Spleen (tissue), 11 donors: ENCODE measurements at regions not wholly inside any gene's neighbourhood (a gene's known extent, or its start where the extent isn't known, plus 50 kb on each side); places are given as distances from the start of the nearest gene placed in this dataset.

Experiments used
- DNase-seq: peaks from one replicate; pipeline ENCODE4 v3.0.0-alpha.2; 2020
- H3K27ac ChIP-seq, 8 donors: fragments of 200-600 bp; sonication (generic) in 7 of 8; 1 replicate in 4 of 8; 2 replicates in 4 of 8; pipeline versions ENCODE4 v1.5.0 to v1.8.0; 2016 to 2021; ENCODE audit warnings: inconsistent platforms in 4 of 8, mild to moderate bottlenecking in 4 of 8, moderate library complexity in 1 of 8
- H3K27me3 ChIP-seq, 7 donors: fragments of 200-600 bp; sonication (generic) in 6 of 7; replicated peaks in 1 of 7; 1 replicate in 4 of 7; 2 replicates in 3 of 7; pipeline versions ENCODE4 v1.5.0 to v1.8.0; 2016 to 2021; ENCODE audit warnings: inconsistent platforms in 3 of 7, mild to moderate bottlenecking in 1 of 7
- H3K36me3 ChIP-seq, 6 donors: fragments of 200-600 bp; sonication (generic) in 5 of 6; 1 replicate in 4 of 6; 2 replicates in 2 of 6; pipeline versions ENCODE4 v1.5.0 to v1.8.0; 2016 to 2021; ENCODE audit warnings: inconsistent platforms in 2 of 6
- H3K4me1 ChIP-seq, 6 donors: fragments of 200-600 bp; sonication (generic) in 5 of 6; 1 replicate in 3 of 6; 2 replicates in 3 of 6; pipeline versions ENCODE4 v1.5.0 to v1.8.0; 2016 to 2021; ENCODE audit warnings: inconsistent platforms in 3 of 6
- H3K4me3 ChIP-seq, 8 donors: fragments of 200-600 bp; sonication (generic) in 7 of 8; 1 replicate in 4 of 8; 2 replicates in 4 of 8; pipeline versions ENCODE4 v1.5.0 to v1.8.0; 2016 to 2021; ENCODE audit warnings: inconsistent platforms in 4 of 8, mild to moderate bottlenecking in 4 of 8, moderate library complexity in 2 of 8
- H3K9me3 ChIP-seq, 8 donors: fragments of 200-600 bp; sonication (generic) in 7 of 8; 1 replicate in 4 of 8; 2 replicates in 4 of 8; pipeline versions ENCODE4 v1.5.0 to v1.8.0; 2016 to 2021; ENCODE audit warnings: inconsistent platforms in 4 of 8
- CTCF ChIP-seq, 11 experiments: fragments of 200-600 bp in 7 of 11; fragments of 450-650 bp in 4 of 11; sonication (generic) in 4 of 11; IDR thresholded peaks in 8 of 11; conservative IDR thresholded peaks in 3 of 11; 1 replicate in 7 of 11; 2 replicates in 4 of 11; pipeline versions ENCODE4 v1.4.0 to v1.8.0; 2016 to 2021; ENCODE audit warnings: antibody characterized with exemption in 11 of 11, inconsistent platforms in 4 of 11, mild to moderate bottlenecking in 1 of 11
- POLR2A ChIP-seq, 3 donors: fragments of 450-650 bp; IDR thresholded peaks; one replicate each; pipeline ENCODE4 v1.5.1; 2017; ENCODE audit warnings: antibody characterized with exemption in 3 of 3, mild to moderate bottlenecking in 1 of 3
- POLR2AphosphoS5 ChIP-seq, 3 donors: sonication (generic); formaldehyde crosslinking; IDR thresholded peaks; one replicate each; pipeline ENCODE4 v1.5.1; 2017; ENCODE audit warnings: antibody characterized with exemption in 3 of 3
- WGBS, 5 donors: extraction: QIAGEN DNeasy Blood & Tissue Kit in 3 of 5; methylation state at CpG; one replicate each; pipeline versions ENCODE4 v1.1.5 to v1.1.7; 2013 to 2018; 5-methylcytosine and 5-hydroxymethylcytosine counted together
- intact Hi-C: fragments of 100-400 bp; cut with DNase I; formaldehyde crosslinking; loops from one replicate; pipeline ENCODE4 v1.15.0; 2023; ENCODE audit warnings: low total_unique reads
- donor health status: healthy with polysubstance abuse.
- donor health status: DM: no; HTN: no; CAD: no; lungs with moderate emphysema.
- donor health status: DM: no; HTN: no; CAD: no.
- donor health status: Bipolar disorder and iron deficiency.
- donor health status: healthy.
- donor health status: DM: no; HTN: no; CAD: no.
- donor health status: DM: yes; HTN: yes; CAD: no.

GRCh38 chr3:144200004-144200403, 228.4 kb downstream of the DIPK2A start:
- Histone ChIP-seq H3K36me3 (no peaks in the 10 kb centered on the region), H3K27me3 (no peaks in the 10 kb centered on the region), H3K9me3 (peaks cover 0 to 14% (median 8%) of the 10 kb centered on the region in 8 donors), H3K27ac (no peak overlapping the region), H3K4me1 (no peaks in the 10 kb centered on the region), H3K4me3 (no peak overlapping the region)
- TF ChIP-seq POLR2AphosphoS5 (IDR thresholded peaks at IDR 0.05) = no peak
- no peak for TF ChIP-seq POLR2A (IDR thresholded peaks at IDR 0.05)
- TF ChIP-seq CTCF (IDR thresholded peaks at IDR 0.05 in 8 of 11, conservative IDR thresholded peaks at IDR 0.05 in 3 of 11) = no peak
- DNase-seq = no peak
- intact Hi-C loops = no loop called here

GRCh38 chr3:144200466-144200865, 228.8 kb downstream of the DIPK2A start:
- Histone ChIP-seq H3K4me1 (no peaks in the 10 kb centered on the region), H3K27ac (no peak overlapping the region), H3K4me3 (no peak overlapping the region), H3K36me3 (no peaks in the 10 kb centered on the region), H3K9me3 (peaks cover 0 to 9% (median 3%) of the 10 kb centered on the region in 8 donors), H3K27me3 (no peaks in the 10 kb centered on the region)
- intact Hi-C loops = no loop called here
- DNase-seq = no peak
- TF ChIP-seq POLR2A (IDR thresholded peaks at IDR 0.05) (no peak), CTCF (IDR thresholded peaks at IDR 0.05 in 8 of 11, conservative IDR thresholded peaks at IDR 0.05 in 3 of 11) (no peak), POLR2AphosphoS5 (IDR thresholded peaks at IDR 0.05) (no peak)

GRCh38 chr3:144221761-144222160, 250.1 kb downstream of the DIPK2A start:
- DNase-seq = no peak
- Histone ChIP-seq H3K4me1 (no peaks in the 10 kb centered on the region), H3K9me3 (no peaks in the 10 kb centered on the region), H3K27me3 (no peaks in the 10 kb centered on the region), H3K36me3 (no peaks in the 10 kb centered on the region), H3K4me3 (no peak overlapping the region), H3K27ac (no peak overlapping the region)
- intact Hi-C loops = no loop called here
- 67 to 84% (median 75%) methylated on average over 3 of the region's 3 CpGs for WGBS, 5 donors
- TF ChIP-seq CTCF (IDR thresholded peaks at IDR 0.05 in 8 of 11, conservative IDR thresholded peaks at IDR 0.05 in 3 of 11) (no peak), POLR2AphosphoS5 (IDR thresholded peaks at IDR 0.05) (no peak), POLR2A (IDR thresholded peaks at IDR 0.05) (no peak)

- Histone ChIP-seq H3K9me3 (no peaks in the 10 kb centered on the region), H3K4me1 (no peaks in the 10 kb centered on the region), H3K27ac (no peak overlapping the region), H3K27me3 (no peaks in the 10 kb centered on the region), H3K36me3 (no peaks in the 10 kb centered on the region), H3K4me3 (no peak overlapping the region)
- no peak for DNase-seq
- TF ChIP-seq POLR2A (IDR thresholded peaks at IDR 0.05) = no peak
- TF ChIP-seq CTCF (IDR thresholded peaks at IDR 0.05 in 8 of 11, conservative IDR thresholded peaks at IDR 0.05 in 3 of 11) = no peak
- TF ChIP-seq POLR2AphosphoS5 (IDR thresholded peaks at IDR 0.05) = no peak
- intact Hi-C loops = no loop called here
- WGBS, 5 donors = 49 to 78% (median 63%) methylated on average over 1 of the region's 1 CpG
These were observed 257.7 kb downstream of the DIPK2A start for GRCh38 chr3:144229330-144229729.
